Activated CD4-positive, alpha-beta T cell treated with anti-CD3 and anti-CD28 coated beads for 4 hours (primary cell): ENCODE measurements at regions not wholly inside any gene's neighbourhood (a gene's known extent, or its start where the extent isn't known, plus 50 kb on each side); places are given as distances from the start of the nearest gene placed in this dataset.
"Not testable (repeated sequence)": the region's sequence is repeated elsewhere in the genome, so short reads cannot be mapped to it uniquely, and the experiment has no call there.

Experiments used
- DNase-seq, 2 donors: peaks; one replicate each; pipeline ENCODE4 v3.0.0-alpha.2; 2020

DNA sequence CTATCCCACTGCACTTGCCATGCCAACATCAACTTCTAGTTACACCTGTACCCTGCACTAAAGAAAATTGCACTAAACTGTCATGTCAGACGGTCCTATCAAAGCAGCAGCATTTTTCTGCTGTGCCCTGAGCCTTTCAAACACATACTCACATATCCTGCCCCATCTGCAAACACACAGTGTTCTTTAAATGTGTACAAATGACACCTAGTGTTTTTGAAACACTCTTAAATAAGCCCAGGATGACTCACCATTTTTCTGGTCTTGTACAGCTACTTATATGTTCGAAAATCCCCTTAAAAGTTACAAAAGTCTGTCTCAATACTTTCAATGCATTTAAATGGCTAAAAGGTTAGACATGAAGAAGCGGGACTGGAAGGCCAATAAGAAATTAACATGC lies 346.7 kb upstream of the PPARGC1A start:
- DNase-seq, result no peak

DNA sequence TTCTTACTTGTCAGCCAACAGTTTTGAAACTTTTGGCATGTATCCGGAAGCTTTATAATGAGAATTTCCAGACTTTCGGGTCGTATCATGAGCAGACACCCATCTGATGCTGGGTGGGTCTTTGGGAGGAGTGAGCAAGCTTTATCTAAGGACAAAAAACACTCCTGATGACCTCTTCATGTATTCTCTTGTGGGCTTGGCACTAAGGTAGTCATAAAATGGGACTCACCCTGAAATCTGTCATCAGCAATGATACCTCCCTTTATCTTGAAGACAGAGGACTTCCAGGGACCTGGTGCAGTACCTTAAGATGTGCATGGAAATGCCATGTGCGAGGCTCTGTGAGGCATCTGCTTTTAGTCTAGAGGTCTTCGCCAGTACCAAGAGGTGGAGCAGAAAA lies 346.3 kb upstream of the PPARGC1A start:
- DNase-seq, result no peak

DNA sequence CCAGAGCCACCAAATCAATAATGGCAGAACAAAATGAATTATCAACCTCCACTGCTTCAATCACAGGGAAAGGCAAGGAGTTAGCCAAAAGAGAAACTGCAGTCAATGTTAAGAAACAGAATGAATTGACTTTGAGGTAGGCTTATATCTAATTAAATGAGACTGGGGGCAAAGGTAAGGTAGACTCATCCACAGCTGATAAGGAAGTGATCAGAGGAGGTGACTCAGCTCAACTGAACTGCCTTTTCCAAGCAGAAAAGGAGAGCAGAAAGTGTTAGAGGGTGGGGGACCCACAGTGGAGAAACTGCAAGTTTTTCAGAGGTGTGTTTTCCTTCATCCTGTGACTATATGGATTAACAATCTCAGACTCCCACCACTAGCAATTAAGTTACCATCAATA lies 345.8 kb upstream of the PPARGC1A start:
- DNase-seq, result no peak

DNA sequence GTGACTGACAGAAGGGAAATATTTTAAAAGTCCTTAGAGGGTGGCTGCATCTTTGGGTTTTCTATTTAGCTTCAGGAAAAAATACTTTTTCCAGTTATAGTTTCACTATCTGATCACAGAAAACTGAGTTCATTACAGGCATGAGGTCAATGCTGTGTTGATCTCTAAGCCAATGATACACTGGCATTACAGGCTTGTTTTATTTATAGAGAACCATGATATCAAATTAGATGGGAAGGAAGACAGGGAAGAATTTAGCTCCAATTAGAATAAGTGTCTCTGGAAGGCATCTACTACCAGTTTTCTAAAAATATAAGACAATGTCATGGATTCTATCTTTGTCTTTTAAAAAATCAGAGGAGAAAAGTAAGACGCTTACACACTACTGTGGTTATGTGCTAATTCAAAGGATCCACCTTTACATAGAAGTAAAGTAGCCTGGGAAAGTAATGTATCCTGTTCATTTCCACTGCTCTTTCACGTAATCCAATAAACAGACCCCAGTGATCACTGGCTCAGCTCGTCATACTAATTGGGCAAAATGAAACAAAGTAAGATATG lies 344.5 kb upstream of the PPARGC1A start:
- DNase-seq, result no peak

DNA sequence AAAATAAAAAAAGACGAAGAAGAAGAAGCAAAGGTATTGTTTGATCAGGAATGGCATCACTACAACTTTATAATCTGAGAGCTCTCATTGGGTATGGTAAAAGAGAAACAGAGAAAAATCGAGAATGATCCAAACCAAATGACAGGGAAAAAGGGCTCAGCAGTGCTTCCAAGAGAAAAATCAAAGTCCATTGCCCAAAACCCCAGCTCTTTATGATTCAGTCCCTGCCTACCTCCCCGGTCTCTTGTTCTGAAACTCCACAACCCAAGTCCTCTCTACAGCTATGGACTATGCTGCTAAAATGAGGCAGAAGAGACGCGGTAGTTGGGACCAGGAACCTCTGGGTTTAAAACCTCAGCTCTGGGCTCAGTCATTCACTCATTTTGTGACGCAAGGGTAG lies 341.1 kb upstream of the PPARGC1A start:
- DNase-seq, result no peak

DNA sequence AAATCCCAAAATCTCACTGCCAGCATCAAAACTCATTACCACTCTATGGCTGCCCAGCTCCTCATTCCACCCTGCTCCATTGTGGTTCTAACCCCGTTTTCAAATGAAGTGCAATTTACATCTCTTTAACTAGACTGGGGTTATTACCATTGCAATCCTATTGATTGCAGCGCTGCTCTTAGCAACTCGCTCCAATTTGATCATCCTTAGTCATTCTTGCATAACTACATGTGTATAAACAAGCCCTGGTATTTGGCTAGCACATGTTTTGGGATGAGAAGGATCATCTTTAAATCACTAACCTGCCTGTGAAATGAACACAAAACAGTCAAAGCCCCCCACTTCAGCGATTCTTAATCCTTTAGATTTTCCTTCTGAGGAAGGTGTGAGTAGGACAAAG lies 340.1 kb upstream of the PPARGC1A start:
- DNase-seq, result no peak

DNA sequence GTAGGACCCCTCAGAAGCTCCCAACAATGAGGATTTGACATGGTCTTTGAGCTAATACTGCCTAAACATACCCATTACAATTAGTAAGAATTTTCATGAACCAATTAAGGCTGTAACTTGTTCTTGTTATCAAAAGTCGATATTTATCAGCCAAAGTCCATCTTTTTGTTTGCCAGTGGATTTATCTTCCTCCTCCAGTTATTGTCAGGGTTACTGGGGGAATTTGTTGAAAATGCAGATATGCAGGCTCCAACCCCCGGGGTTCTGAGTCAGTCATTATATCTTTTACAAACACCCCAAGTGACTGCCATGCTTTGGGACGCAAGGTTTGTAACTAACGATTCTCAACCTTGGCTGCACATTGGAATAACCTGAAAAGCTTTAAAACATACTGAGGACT lies 338.8 kb upstream of the PPARGC1A start:
- DNase-seq, result no peak

DNA sequence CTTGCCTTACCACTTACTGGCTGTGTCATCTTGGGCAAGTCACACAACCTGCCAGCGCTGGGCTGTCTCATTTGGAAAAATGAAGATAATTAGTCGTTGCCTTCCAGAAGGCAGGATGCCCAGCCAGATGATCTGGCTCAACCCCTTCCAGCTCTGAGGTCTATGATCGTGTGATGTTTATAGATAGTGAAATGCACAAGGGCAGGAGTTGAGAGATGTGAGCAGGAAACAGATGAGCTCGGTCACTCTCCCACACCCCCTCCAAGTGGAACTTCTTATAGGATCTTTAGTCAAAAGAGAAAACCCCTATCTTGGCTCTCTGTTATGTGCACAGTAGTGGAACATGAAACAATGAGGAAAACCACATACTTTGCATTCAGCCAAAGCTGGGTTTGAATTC lies 336.8 kb upstream of the PPARGC1A start:
- no peak for DNase-seq

DNA sequence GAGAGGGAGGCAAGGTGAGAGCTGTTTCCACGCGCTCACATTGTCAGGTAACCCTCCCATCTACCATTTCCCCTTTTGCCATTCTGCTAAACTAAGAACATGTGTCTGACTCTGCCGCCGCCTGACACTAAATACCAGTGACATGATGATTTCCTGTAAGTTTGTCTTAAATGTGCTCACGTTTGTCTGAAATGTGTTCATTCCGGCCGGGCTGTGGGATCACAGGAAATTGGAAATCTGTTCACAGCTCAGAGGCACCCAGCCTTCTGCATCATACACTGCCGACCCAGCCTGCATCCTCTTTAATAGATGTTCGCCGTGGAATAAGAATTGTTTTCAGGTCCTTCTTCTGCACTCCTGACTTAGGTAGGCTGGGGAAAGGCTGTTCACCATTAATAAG lies 336.2 kb upstream of the PPARGC1A start:
- DNase-seq, result no peak

DNA sequence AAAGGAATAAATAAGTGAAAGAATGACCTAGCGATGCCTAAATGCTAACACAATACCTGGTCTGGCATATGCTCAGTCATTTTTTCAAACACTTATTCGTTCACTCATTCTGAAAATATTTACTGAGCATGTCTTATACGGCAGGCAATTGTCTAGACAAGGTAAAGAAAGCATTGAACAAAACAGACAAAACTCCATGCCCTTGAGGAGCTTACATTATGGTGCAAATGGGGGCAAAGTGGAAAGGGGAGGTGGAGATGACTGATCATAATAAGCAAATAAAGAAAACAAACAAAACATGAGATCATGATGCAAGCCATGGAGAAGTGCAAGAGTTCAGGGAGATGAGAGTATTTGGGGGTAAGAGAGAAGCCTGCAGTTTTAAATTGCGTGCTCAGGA lies 334.6 kb upstream of the PPARGC1A start:
- no peak for DNase-seq

DNA sequence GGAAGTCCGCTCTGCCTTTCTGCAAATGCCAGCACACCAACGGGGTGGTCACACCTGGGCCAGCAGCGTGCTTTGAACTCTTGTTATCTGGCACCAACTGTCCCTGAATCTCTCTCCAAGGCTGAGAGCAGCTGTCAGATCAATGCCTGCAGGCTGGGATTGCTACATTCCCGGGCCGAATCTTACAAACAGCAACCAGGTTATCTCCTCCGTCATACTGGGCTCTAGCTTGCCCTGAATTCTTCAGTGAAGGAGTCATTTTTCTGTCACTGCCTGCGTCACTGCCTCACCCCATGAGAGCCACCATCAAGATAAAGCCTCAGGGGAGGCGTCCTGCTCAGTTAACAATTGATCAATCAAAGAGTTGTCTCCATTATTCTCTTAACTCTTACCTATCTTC lies 329.4 kb upstream of the PPARGC1A start:
- no peak for DNase-seq

DNA sequence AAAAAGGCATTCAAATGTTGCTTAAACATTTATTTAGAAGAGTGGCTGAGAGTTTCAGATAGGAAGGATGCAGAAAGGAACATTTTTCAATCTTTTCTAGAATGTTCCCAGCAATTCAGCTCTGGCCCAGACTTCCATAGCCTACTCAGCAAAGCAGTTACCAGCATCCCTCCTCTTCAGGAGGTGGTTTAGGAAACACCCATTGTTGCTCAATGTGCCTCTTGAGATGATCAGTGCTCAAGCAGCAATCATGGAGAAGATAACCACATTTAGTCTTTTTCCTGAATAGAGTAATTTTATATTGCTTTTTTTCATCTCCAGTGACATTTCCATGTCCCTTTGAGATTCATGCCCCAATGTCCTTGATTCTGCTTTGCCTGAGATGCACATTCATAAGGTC lies 328.7 kb upstream of the PPARGC1A start:
- DNase-seq, result no peak

DNA sequence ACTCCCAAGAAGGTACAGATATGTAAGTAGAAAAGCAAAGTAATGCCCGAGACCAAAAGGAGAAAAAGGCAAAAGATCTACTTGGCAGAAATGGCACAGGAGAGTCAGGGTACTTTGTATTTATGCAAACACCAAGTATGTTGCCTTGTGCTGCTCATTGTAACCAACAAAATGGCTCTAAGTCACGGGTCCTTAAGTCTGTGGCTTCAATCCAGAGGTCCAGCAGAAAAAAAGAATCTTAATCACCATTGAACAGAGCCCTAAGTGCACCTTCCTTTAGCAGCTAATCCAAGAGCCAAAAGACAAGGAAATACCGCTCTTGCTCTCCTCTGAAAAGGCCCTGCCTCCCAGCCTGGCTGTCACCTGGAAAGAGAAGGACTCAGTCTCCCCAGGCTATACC lies 324.9 kb upstream of the PPARGC1A start:
- no peak for DNase-seq

DNA sequence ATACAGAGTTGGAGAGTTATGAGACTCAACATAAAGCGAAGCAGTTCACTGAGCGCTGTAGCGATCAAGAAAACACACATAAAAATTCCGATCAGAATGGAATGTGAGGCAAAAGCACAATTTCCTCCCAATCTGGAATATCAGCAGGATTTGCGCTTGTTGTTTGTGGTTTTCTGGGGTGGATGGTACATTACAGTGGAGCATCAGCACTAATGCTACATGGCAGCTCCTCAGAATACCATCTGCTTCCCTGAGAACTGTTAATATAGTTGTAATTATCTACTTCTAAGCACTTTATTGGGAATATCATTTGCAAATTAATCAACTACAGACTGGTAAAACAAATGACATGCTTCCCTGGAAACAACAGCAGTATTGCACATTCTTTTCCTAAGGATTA lies 324.1 kb upstream of the PPARGC1A start:
- no peak for DNase-seq

DNA sequence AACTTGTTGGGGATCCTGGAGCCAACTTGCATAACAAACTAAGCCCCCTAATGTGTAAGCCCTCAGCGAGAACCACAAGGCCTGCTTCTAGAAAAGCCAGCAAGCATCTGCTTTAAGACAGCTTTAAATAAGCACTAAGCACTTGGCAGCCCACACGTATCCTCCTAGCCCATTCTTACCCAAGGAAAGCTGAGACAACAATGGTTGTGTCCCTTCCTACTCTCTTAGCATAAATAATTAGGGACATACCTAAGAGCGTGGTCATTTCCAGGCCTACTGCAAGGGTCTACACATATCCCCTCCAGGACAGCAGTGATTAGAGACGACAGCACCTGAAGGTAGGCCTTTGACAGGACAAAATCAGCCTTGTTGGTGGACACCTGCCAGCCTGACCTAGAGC lies 322.8 kb upstream of the PPARGC1A start:
- DNase-seq, result no peak

DNA sequence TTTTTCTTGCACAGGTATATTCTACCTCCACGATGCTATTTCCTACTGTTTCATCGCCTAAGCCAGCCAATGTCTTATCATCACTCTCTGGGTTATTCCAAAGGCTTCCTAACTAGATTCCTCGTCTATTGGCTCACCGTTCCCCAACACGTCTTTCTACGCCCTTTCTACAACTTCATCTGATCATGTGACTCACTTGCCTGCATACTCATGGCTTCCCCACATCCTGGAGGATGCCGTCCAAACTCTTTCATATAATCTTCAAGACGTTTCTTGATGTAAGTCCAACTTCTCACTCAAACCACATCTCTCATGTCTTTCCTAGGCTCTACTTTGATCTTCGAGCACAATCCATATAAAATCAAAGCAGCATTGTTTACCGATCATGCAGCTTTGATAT lies 322.0 kb upstream of the PPARGC1A start:
- DNase-seq, result no peak

DNA sequence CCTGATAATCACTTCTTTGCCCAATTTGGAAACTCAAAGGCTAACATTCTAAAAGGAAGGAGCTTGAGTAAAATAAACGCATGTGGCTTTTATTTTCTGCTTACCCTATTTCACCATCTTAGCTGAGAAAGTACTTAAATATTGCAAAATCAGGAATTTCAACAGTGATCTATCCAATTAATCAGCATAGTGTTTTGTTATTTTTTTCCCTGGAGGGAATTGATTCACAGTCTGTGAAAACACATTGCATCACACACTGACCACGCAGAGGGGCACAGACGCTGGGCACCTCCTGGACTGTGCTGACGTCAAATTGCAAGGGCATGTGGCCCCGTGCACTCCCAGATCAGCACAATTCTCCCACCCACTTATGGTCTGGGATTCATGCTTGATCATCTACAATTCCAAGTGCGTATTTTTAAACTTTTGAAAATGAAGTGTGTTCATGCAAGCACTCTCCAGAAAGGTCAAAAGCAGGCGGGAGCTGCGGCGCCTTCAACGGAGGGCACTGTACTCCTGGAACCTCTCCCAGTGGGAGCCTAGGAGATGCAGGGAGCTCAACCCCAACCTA lies 320.6 kb upstream of the PPARGC1A start:
- DNase-seq, result no peak

DNA sequence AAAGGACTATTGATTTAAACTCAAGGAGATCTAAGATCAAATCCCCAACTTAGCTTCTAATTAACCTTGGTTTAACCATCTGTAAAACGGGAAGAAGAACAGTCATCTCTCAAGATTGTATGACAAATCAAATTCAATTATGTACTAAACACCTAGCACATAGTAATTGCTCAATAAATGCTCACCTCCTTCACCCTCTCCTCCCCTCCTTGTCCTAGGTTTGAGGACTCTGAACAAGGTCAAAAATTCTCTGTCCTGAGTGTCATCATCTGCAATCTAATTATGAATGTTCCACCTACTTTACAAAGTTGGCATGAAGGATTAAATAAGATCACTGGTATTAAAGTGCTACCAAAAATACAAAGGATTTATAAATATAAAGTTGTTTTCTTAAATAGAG lies 320.1 kb upstream of the PPARGC1A start:
- no peak for DNase-seq

DNA sequence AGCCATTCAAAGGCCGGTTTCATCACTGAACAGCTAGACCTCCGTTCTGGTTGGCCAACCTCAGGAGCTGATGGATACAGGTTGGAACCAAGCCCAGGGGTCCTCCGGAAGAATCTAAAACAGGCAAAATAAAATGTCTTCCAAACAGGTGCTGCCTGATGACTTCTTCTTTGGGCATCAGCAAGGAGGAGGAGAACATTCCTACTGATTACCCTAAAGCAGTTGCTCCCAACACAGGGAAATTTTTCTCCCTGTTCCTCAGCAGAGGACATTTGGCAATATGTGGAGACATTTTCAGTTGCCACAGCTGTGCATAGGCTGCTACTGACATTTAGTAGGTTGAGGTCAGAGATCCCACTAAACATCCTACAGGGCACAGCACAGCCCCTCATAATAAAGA lies 319.3 kb upstream of the PPARGC1A start:
- DNase-seq, result no peak

DNA sequence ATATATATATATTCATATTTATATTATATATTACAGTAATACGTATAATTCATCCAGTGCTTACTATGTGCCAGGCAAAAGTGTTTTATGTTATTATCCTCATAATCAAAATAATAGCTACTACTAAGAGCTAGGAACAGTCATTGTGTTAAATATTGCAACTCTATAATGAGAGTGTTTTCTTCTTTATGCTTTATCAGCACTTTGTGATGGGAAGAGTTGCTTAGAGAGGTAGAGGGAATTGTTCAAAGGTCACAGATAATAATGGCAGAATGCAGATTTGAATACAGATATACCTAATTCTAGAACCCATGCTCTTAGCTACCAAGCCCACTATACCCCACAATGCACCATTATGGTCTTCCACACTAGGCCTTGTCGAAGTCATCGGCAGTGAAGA lies 318.8 kb upstream of the PPARGC1A start:
- no peak for DNase-seq

DNA sequence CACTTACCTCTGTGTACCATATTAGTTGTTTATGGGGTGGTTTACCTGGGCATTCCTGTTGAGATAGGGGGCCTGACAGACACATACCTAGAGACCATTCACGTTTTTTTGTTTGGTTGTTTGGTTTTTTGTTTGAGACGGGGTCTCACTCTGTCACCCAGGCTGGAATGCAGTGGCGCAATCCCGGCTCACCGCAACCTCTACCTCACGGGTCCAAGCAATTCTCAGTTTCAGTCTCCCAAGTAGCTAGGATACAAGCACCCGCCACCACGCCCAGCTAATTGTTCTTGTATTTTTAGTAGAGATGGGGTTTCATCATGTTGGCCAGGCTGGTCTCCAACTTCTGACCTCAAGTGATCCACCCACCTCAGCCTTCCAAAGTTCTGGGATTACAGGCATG lies 314.9 kb upstream of the PPARGC1A start:
- DNase-seq, result not testable (repeated sequence)

DNA sequence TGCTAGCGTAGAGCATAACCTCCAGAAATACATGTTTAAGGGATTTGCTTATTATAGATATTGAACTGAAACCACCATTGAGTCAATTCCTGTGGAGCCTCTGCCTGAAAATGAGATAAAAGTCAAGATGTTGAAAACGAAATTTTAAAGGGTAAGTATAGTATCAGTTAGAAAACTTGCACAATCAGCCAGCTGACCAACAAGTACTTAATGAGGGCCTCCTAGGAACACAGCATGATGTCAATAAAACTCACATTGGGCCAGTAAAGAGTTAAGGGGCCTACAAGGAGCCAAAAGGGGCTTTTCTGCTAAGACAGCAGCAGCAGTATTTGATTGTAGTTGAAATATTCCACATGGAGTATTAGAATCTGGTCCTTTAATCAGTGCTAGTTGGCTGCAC lies 314.1 kb upstream of the PPARGC1A start:
- no peak for DNase-seq

DNA sequence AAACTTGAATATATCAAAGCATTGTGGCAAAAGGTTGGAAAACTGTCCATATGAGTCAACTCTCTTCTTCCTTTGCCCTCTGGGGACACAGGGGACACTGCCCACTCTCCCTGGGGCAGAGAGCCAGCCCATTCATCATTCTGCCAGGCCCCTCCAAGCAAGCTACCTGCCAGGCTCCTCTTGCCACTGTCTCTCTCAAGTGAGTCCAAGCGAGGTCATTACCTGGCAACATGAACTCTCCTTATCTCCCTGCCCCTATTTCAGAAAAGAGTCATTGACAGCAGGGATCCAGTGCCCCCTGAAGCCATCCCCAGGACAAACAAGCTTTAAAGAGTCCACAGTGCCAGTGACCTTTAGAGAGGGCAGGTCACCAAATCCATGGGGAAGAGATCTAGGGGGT lies 312.7 kb upstream of the PPARGC1A start:
- DNase-seq, result no peak

DNA sequence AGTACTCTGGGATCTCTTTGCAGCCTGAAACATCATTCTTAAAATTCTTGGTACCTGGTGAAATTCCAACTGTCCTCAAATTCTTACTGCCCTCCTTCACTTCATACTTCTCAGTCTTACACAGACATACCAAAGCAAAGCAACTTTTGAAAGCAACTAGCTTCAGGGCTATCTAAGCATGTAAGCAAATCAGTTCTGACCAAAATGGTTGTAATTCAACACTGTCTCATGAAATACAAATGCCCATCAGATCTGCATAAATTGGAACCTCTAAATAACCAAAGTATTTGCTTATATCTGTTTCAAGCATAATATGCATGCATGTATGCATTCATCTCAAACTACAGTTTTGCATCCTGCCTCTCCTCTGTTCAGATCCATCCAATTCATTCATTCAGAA lies 308.1 kb upstream of the PPARGC1A start:
- no peak for DNase-seq

DNA sequence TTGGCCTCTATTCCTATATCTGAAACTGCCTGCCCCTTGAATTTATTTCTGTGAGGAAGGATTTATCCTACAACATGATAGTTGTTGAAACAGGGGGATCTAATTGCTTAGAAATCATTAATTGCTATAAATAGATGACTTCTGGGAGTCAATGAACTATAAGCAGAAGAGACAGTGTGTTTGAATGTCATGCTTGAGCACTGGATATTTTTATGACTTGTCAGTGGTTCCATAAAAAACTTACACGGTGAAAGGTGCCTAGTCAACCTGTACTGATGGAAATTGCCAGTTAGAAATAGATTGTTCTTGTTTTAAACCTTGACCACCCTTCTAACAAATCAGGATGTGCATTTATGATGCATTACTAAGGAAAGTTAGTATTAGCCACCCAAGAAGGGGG lies 306.9 kb upstream of the PPARGC1A start:
- no peak for DNase-seq
